Neural progenitor cell (in vitro differentiated cells): ENCODE measurements at regions not wholly inside any gene's neighbourhood (a gene's known extent, or its start where the extent isn't known, plus 50 kb on each side); places are given as distances from the start of the nearest gene placed in this dataset.

Source experiments
- DNase-seq: peaks from one replicate; pipeline ENCODE4 v3.0.0-alpha.2; 2016; ENCODE audit warnings: low spot score
- H2AFZ ChIP-seq: fragments of 200-600 bp; sonication (generic); replicated peaks from 2 replicates; pipeline ENCODE4 v1.6.1; 2016; ENCODE audit warnings: antibody characterized with exemption
- H3F3A ChIP-seq: fragments of 200-600 bp; sonication (generic); 2 replicates; pipeline ENCODE4 v1.6.1; 2016; ENCODE audit warnings: antibody characterized with exemption, low read depth
- H3K27ac ChIP-seq: fragments of 200-600 bp; sonication (generic); 2 replicates; pipeline ENCODE4 v1.5.1; 2016; ENCODE audit warnings: mild to moderate bottlenecking
- H3K27me3 ChIP-seq: fragments of 200-600 bp; sonication (generic); 2 replicates; pipeline ENCODE4 v1.6.1; 2016; ENCODE audit warnings: mild to moderate bottlenecking, moderate library complexity
- H3K36me3 ChIP-seq: fragments of 200-600 bp; sonication (generic); 2 replicates; pipeline ENCODE4 v1.5.1; 2016
- H3K4me1 ChIP-seq: fragments of 200-600 bp; sonication (generic); 2 replicates; pipeline ENCODE4 v1.6.1; 2016; ENCODE audit warnings: mixed run types
- H3K4me2 ChIP-seq: fragments of 200-600 bp; sonication (generic); 2 replicates; pipeline ENCODE4 v1.6.1; 2016
- H3K4me3 ChIP-seq: fragments of 200-600 bp; sonication (generic); 2 replicates; pipeline ENCODE4 v1.5.1; 2016
- H3K79me2 ChIP-seq: fragments of 200-600 bp; sonication (generic); 2 replicates; pipeline ENCODE4 v1.6.1; 2016; ENCODE audit warnings: low read depth
- H3K9ac ChIP-seq: fragments of 200-600 bp; sonication (generic); 2 replicates; pipeline ENCODE4 v1.6.1; 2016
- H3K9me3 ChIP-seq: fragments of 200-600 bp; sonication (generic); 2 replicates; pipeline ENCODE4 v1.5.1; 2016; ENCODE audit warnings: low read depth
- H4K20me1 ChIP-seq: fragments of 200-600 bp; sonication (generic); 2 replicates; pipeline ENCODE4 v1.6.1; 2016; ENCODE audit warnings: low read depth
- H3K27ac Mint-ChIP-seq: 3 replicates; pipeline ENCODE4 v1.8.0; 2021; ENCODE audit warnings: mixed read lengths
- H3K27me3 Mint-ChIP-seq: 2 replicates; pipeline ENCODE4 v1.8.0; 2022; ENCODE audit warnings: low read depth, mild to moderate bottlenecking, inconsistent platforms, moderate library complexity, mixed read lengths; ENCODE audit not compliant: insufficient read depth
- H3K36me3 Mint-ChIP-seq: 3 replicates; pipeline ENCODE4 v1.8.0; 2021; ENCODE audit warnings: mixed read lengths
- H3K4me1 Mint-ChIP-seq: 3 replicates; pipeline ENCODE4 v1.8.0; 2021; ENCODE audit warnings: mixed read lengths
- H3K4me3 Mint-ChIP-seq: 3 replicates; pipeline ENCODE4 v1.8.0; 2021; ENCODE audit warnings: mild to moderate bottlenecking, moderate library complexity, mixed read lengths
- H3K9me3 Mint-ChIP-seq: 3 replicates; pipeline ENCODE4 v1.8.0; 2020; ENCODE audit warnings: mixed read lengths
- CTCF ChIP-seq: fragments of 200-600 bp; sonication (generic); IDR thresholded peaks from 2 replicates; pipeline ENCODE4 v1.5.1; 2017; ENCODE audit warnings: antibody characterized with exemption, mild to moderate bottlenecking
- EZH2 ChIP-seq: fragments of 200-600 bp; sonication (generic); IDR thresholded peaks from 2 replicates; pipeline ENCODE4 v1.6.1; 2017; ENCODE audit warnings: antibody characterized with exemption, mild to moderate bottlenecking, moderate library complexity
- EZH2phosphoT487 ChIP-seq: fragments of 200-600 bp; sonication (generic); IDR thresholded peaks from 2 replicates; pipeline ENCODE4 v1.6.1; 2017; ENCODE audit warnings: antibody characterized with exemption

GRCh38 chr14:71666571-71667145, 265.6 kb upstream of the RGS6 start:
- TF ChIP-seq EZH2 (no peak), EZH2phosphoT487 (no peak), CTCF (no peak)
- no peaks in the 10 kb centered on the region for H3K36me3 ChIP-seq
- no peaks in the 10 kb centered on the region for H3F3A ChIP-seq
- H3K36me3 Mint-ChIP-seq: peaks cover 14% of the 10 kb centered on the region
- H3K79me2 ChIP-seq: no peaks in the 10 kb centered on the region
- H3K9ac ChIP-seq: no peak overlapping the region
- H3K27ac Mint-ChIP-seq: no peak overlapping the region
- no peak overlapping the region for H3K4me3 ChIP-seq
- no peaks in the 10 kb centered on the region for H4K20me1 ChIP-seq
- no peak overlapping the region for H2AFZ ChIP-seq
- H3K4me2 ChIP-seq: no peak overlapping the region
- no peaks in the 10 kb centered on the region for H3K27me3 ChIP-seq
- H3K4me1 ChIP-seq: peaks cover 9% of the 10 kb centered on the region
- H3K27ac ChIP-seq: no peak overlapping the region
- H3K4me3 Mint-ChIP-seq: no peak overlapping the region
- H3K27me3 Mint-ChIP-seq: no peaks in the 10 kb centered on the region
- no peaks in the 10 kb centered on the region for H3K9me3 ChIP-seq
- no peak for DNase-seq
- H3K9me3 Mint-ChIP-seq: no peaks in the 10 kb centered on the region
- H3K4me1 Mint-ChIP-seq: peaks cover 5% of the 10 kb centered on the region

- Histone ChIP-seq H3F3A (no peaks in the 10 kb centered on the region), H3K36me3 (no peaks in the 10 kb centered on the region), H3K9ac (no peak overlapping the region), H2AFZ (no peak overlapping the region), H3K4me1 (peaks cover 9% of the 10 kb centered on the region), H3K4me3 (no peak overlapping the region), H3K79me2 (no peaks in the 10 kb centered on the region), H3K9me3 (no peaks in the 10 kb centered on the region), H3K4me2 (no peak overlapping the region), H3K27ac (no peak overlapping the region), H4K20me1 (no peaks in the 10 kb centered on the region), H3K27me3 (no peaks in the 10 kb centered on the region)
- Mint-ChIP-seq H3K27me3 (no peaks in the 10 kb centered on the region), H3K4me1 (peaks cover 5% of the 10 kb centered on the region), H3K36me3 (peaks cover 20% of the 10 kb centered on the region), H3K9me3 (no peaks in the 10 kb centered on the region), H3K27ac (no peak overlapping the region), H3K4me3 (no peak overlapping the region)
- TF ChIP-seq EZH2: no peak
- no peak for TF ChIP-seq CTCF
- no peak for TF ChIP-seq EZH2phosphoT487
- DNase-seq: no peak
These were observed 263.9 kb upstream of the RGS6 start for GRCh38 chr14:71668186-71668912.

GRCh38 chr14:71672596-71672995, 259.6 kb upstream of the RGS6 start:
- Histone ChIP-seq H3F3A (peaks cover 13% of the 10 kb centered on the region), H3K9me3 (peaks cover 3% of the 10 kb centered on the region), H3K4me3 (no peak overlapping the region), H3K27me3 (no peaks in the 10 kb centered on the region), H3K36me3 (no peaks in the 10 kb centered on the region), H4K20me1 (no peaks in the 10 kb centered on the region), H3K27ac (no peak overlapping the region), H3K4me1 (peaks cover 18% of the 10 kb centered on the region), H3K4me2 (no peak overlapping the region), H3K79me2 (no peaks in the 10 kb centered on the region), H2AFZ (no peak overlapping the region), H3K9ac (no peak overlapping the region)
- no peak overlapping the region for H3K4me3 Mint-ChIP-seq
- H3K9me3 Mint-ChIP-seq: peaks cover 5% of the 10 kb centered on the region
- no peaks in the 10 kb centered on the region for H3K4me1 Mint-ChIP-seq
- peaks cover 32% of the 10 kb centered on the region for H3K36me3 Mint-ChIP-seq
- no peak overlapping the region for H3K27ac Mint-ChIP-seq
- DNase-seq: no peak
- no peak for TF ChIP-seq CTCF
- TF ChIP-seq EZH2phosphoT487: no peak
- TF ChIP-seq EZH2: no peak
- peaks cover 3% of the 10 kb centered on the region for H3K27me3 Mint-ChIP-seq
